Gastroesophageal sphincter (tissue), 3 donors: ENCODE measurements at regions not wholly inside any gene's neighbourhood (a gene's known extent, or its start where the extent isn't known, plus 50 kb on each side); places are given as distances from the start of the nearest gene placed in this dataset.

Experiments
- CTCF ChIP-seq, 4 experiments: fragments of 200-600 bp in 2 of 4; fragments of 450-650 bp in 2 of 4; sonication (generic) in 1 of 4; IDR thresholded peaks; one replicate each; pipeline ENCODE4 v1.5.1; 2017 to 2019; ENCODE audit warnings: antibody characterized with exemption in 4 of 4, mild to moderate bottlenecking in 2 of 4, moderate library complexity in 2 of 4
- POLR2A ChIP-seq, 2 donors: fragments of 450-650 bp; IDR thresholded peaks; one replicate each; pipeline ENCODE4 v1.6.1; 2017; ENCODE audit warnings: antibody characterized with exemption in 2 of 2, mild to moderate bottlenecking in 2 of 2, moderate library complexity in 1 of 2
- POLR2AphosphoS5 ChIP-seq: sonication (generic); formaldehyde crosslinking; IDR thresholded peaks from one replicate; pipeline ENCODE4 v1.6.1; 2017; ENCODE audit warnings: antibody characterized with exemption

- no peak for TF ChIP-seq CTCF (IDR thresholded peaks at IDR 0.05)
- no peak for TF ChIP-seq POLR2A (IDR thresholded peaks at IDR 0.05)
- TF ChIP-seq POLR2AphosphoS5: no peak
Observed at GRCh38 chr22:48811885-48812284, 1015.8 kb downstream of the BRD1 start.
